Smooth muscle cell (in vitro differentiated cells): ENCODE measurements at regions not wholly inside any gene's neighbourhood (a gene's known extent, or its start where the extent isn't known, plus 50 kb on each side); places are given as distances from the start of the nearest gene placed in this dataset.

ENCODE experiments used
- DNase-seq: peaks from one replicate; lab custom pipeline; 2025; ENCODE audit not compliant: unreplicated experiment; lab: John Stamatoyannopoulos, UW
- H2AFZ ChIP-seq: fragments of 200-600 bp; sonication (generic); 2 replicates; pipeline ENCODE4 v1.6.0; 2016; ENCODE audit warnings: antibody characterized with exemption, low read depth, mild to moderate bottlenecking
- H3F3A ChIP-seq: fragments of 200-600 bp; sonication (generic); 2 replicates; pipeline ENCODE4 v1.6.0; 2017; ENCODE audit warnings: antibody characterized with exemption, low read depth
- H3K27ac ChIP-seq: fragments of 200-600 bp; sonication (generic); 2 replicates; pipeline ENCODE4 v1.5.1; 2016; ENCODE audit warnings: low read depth, mild to moderate bottlenecking
- H3K27me3 ChIP-seq: fragments of 200-600 bp; sonication (generic); 2 replicates; pipeline ENCODE4 v1.6.1; 2016; ENCODE audit warnings: low read depth, mild to moderate bottlenecking
- H3K36me3 ChIP-seq: fragments of 200-600 bp; sonication (generic); 2 replicates; pipeline ENCODE4 v1.5.1; 2016; ENCODE audit warnings: low read depth
- H3K4me1 ChIP-seq: fragments of 200-600 bp; sonication (generic); 2 replicates; pipeline ENCODE4 v1.5.1; 2016; ENCODE audit warnings: low read depth
- H3K4me2 ChIP-seq: fragments of 200-600 bp; sonication (generic); 2 replicates; pipeline ENCODE4 v1.6.0; 2016; ENCODE audit warnings: mild to moderate bottlenecking
- H3K4me3 ChIP-seq: fragments of 200-600 bp; sonication (generic); 2 replicates; pipeline ENCODE4 v1.5.1; 2016; ENCODE audit warnings: mild to moderate bottlenecking
- H3K79me2 ChIP-seq: fragments of 200-600 bp; sonication (generic); 2 replicates; pipeline ENCODE4 v1.6.0; 2016; ENCODE audit warnings: low read depth, mild to moderate bottlenecking
- H3K9ac ChIP-seq: fragments of 200-600 bp; sonication (generic); 2 replicates; pipeline ENCODE4 v1.6.0; 2016; ENCODE audit warnings: low read depth
- H3K9me3 ChIP-seq: fragments of 200-600 bp; sonication (generic); replicated peaks from 2 replicates; pipeline ENCODE4 v1.5.1; 2016; ENCODE audit warnings: low read depth
- H4K20me1 ChIP-seq: fragments of 200-600 bp; sonication (generic); 2 replicates; pipeline ENCODE4 v1.6.0; 2016; ENCODE audit warnings: low read depth
- WGBS: methylation state at CpG from one replicate; pipeline ENCODE4 v1.1.7; 2016; ENCODE audit warnings: low lambda C conversion rate; 5-methylcytosine and 5-hydroxymethylcytosine counted together
- TF ChIP-seq, protein P1 (sequence below): fragments of 200-600 bp; sonication (generic); IDR thresholded peaks from 2 replicates; pipeline ENCODE4 v1.5.1; 2017; ENCODE audit warnings: borderline replicate concordance, mild to moderate bottlenecking, antibody characterized with exemption; ENCODE audit not compliant: insufficient read depth, poor library complexity, severe bottlenecking

DNA sequence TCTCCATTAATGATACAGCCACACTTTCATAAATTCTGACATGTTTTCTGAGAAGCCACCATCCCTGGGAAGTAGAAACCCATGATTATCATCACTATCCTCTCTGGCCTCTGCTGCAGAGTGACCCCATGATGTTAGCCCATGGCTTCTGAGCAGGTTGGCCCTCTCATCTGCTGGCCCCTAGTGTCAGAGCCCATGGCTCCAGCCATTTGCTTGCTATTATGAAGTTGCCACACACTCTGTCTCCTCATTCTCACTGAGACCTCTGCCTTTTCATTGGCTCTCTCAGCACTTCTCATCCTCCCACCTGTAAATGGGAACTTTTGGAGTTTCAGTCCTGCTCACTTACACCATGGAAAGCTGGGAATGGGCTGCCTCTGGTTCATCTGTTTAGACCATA is 192.7 kb downstream of the GASK1B start:
- H3K4me2 ChIP-seq: no peak overlapping the region
- H3K4me1 ChIP-seq: no peaks in the 10 kb centered on the region
- H2AFZ ChIP-seq: no peak overlapping the region
- no peak overlapping the region for H3K9ac ChIP-seq
- no peaks in the 10 kb centered on the region for H3K9me3 ChIP-seq
- no peaks in the 10 kb centered on the region for H3K36me3 ChIP-seq
- no peaks in the 10 kb centered on the region for H3K79me2 ChIP-seq
- TF ChIP-seq, protein P1, sequence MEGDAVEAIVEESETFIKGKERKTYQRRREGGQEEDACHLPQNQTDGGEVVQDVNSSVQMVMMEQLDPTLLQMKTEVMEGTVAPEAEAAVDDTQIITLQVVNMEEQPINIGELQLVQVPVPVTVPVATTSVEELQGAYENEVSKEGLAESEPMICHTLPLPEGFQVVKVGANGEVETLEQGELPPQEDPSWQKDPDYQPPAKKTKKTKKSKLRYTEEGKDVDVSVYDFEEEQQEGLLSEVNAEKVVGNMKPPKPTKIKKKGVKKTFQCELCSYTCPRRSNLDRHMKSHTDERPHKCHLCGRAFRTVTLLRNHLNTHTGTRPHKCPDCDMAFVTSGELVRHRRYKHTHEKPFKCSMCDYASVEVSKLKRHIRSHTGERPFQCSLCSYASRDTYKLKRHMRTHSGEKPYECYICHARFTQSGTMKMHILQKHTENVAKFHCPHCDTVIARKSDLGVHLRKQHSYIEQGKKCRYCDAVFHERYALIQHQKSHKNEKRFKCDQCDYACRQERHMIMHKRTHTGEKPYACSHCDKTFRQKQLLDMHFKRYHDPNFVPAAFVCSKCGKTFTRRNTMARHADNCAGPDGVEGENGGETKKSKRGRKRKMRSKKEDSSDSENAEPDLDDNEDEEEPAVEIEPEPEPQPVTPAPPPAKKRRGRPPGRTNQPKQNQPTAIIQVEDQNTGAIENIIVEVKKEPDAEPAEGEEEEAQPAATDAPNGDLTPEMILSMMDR: no peak
- no peaks in the 10 kb centered on the region for H3F3A ChIP-seq
- H3K4me3 ChIP-seq: no peak overlapping the region
- no peak overlapping the region for H3K27ac ChIP-seq
- DNase-seq: no peak
- no peaks in the 10 kb centered on the region for H3K27me3 ChIP-seq
- no peaks in the 10 kb centered on the region for H4K20me1 ChIP-seq

DNA sequence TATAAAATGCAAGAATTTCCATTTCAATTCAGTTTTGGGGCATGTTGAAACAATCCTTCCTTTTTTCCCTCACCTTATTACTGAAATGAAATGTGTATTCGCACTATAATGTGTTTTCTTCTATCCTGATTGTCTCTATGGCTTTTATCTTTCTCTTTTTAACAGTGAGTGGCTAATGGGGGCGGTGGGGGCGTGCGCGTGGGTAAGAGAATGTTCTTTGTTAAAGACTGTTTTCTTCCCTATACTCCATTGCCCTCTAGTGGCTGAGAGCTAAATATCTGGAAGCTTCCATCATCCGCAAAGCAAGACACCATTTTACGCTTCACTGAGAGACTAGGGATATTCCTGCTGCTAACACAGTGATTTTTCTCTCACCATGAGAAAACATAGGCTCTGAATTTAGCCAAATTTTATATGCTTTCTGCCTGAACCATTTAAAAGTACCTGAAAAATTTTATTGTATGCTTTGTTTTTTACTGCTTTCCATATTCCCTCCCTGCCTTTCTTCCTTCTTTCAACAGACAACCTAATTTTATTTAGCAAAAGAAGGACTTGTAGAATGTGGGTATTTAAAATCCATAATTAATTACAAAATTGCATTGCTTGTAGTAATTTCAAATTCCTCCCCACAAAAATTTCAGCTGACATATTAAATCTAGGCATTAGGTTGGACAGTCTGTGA is 194.0 kb downstream of the GASK1B start:
- Histone ChIP-seq H3K4me2 (peak overlapping the region; percentile 85), H3K9ac (peak overlapping the region; percentile 55), H3K27me3 (no peaks in the 10 kb centered on the region), H3K79me2 (no peaks in the 10 kb centered on the region), H3F3A (no peaks in the 10 kb centered on the region), H2AFZ (peak overlapping the region; percentile 92), H3K9me3 (no peaks in the 10 kb centered on the region), H3K36me3 (no peaks in the 10 kb centered on the region), H3K4me1 (no peaks in the 10 kb centered on the region), H3K27ac (no peak overlapping the region), H4K20me1 (no peaks in the 10 kb centered on the region), H3K4me3 (peak overlapping the region; percentile 52)
- peak; percentile 1 for DNase-seq
- WGBS: 9% methylated on average over 7 of the region's 7 CpGs
- TF ChIP-seq, protein P1: peak; percentile 87

DNA sequence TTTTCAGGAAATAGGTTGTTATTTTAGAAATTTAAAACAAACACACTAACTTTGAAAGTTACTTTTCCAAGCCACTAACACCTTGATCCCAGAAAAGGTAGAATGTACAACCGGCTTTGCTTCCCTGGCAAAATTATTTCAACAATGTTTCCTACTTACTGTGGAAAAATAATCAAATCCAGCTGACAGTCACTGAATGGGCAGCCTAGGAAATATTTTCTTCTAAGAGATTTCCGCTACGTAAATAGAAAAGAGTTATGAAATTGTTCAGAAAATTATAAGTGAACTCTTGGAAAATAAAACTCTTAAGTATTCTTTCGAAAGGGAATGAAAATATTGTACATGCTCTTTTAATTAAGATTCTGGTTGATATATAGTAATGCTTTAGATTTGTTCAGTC is 195.7 kb downstream of the GASK1B start:
- H3K4me1 ChIP-seq: no peaks in the 10 kb centered on the region
- H3K4me3 ChIP-seq: no peak overlapping the region
- H3K36me3 ChIP-seq: no peaks in the 10 kb centered on the region
- H3K4me2 ChIP-seq: no peak overlapping the region
- no peak overlapping the region for H3K9ac ChIP-seq
- no peak overlapping the region for H3K27ac ChIP-seq
- H3K27me3 ChIP-seq: no peaks in the 10 kb centered on the region
- no peak for DNase-seq
- H2AFZ ChIP-seq: peak overlapping the region; percentile 47
- no peaks in the 10 kb centered on the region for H3K9me3 ChIP-seq
- WGBS: 91% methylated on average over 4 of the region's 4 CpGs
- no peaks in the 10 kb centered on the region for H3K79me2 ChIP-seq
- H4K20me1 ChIP-seq: no peaks in the 10 kb centered on the region
- no peaks in the 10 kb centered on the region for H3F3A ChIP-seq
- TF ChIP-seq, protein P1: no peak

DNA sequence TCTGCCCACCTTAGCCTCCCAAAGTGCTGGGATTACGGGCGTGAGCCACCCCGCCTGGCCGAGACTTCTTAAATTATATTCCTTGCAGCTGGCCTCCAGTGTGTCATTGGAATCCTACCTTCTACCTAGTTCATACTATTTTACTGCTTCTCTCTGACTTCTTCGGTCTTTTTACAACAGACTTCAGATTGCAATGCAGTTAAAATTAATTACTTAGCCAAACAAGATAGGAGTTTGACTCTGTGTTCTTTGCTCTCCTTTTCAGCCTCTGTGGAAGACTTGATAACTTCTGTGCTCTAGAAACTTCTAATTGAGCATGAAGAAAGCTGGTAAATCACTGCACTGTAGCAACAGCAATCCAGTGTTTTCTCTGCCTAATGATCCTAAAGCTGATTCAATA is 199.5 kb downstream of the GASK1B start:
- TF ChIP-seq, protein P1: no peak
- Histone ChIP-seq H3K4me3 (no peak overlapping the region), H3K27me3 (no peaks in the 10 kb centered on the region), H3K36me3 (no peaks in the 10 kb centered on the region), H3K27ac (no peak overlapping the region), H3K79me2 (no peaks in the 10 kb centered on the region), H3K4me1 (no peaks in the 10 kb centered on the region), H2AFZ (no peak overlapping the region), H4K20me1 (no peaks in the 10 kb centered on the region), H3K9ac (no peak overlapping the region), H3F3A (no peaks in the 10 kb centered on the region), H3K4me2 (no peak overlapping the region), H3K9me3 (no peaks in the 10 kb centered on the region)
- 97% methylated on average over 5 of the region's 5 CpGs for WGBS
- no peak for DNase-seq
